Caco-2 (cell line): ENCODE measurements at regions not wholly inside any gene's neighbourhood (a gene's known extent, or its start where the extent isn't known, plus 50 kb on each side); places are given as distances from the start of the nearest gene placed in this dataset.
"Not testable (repeated sequence)": the region's sequence is repeated elsewhere in the genome, so short reads cannot be mapped to it uniquely, and the experiment has no call there.

Experiments used
- BruUV-seq: library from RNA; stranded (reverse); fragments of 400-500 nt; replicated peaks from 2 replicates; lab custom pipeline; 2021; lab: Mats Ljungman, UMichigan
- CTCF ChIA-PET: fragments of 300-600 bp; sonication (Branson Sonifier 250); formaldehyde crosslinking; loops from one replicate; lab custom pipeline; 2022; ENCODE audit warnings: antibody characterized with exemption; lab: Charles Lee
- POLR2A ChIA-PET: fragments of 300-600 bp; sonication (Branson Sonifier 250); formaldehyde crosslinking; loops from one replicate; lab custom pipeline; 2022; ENCODE audit warnings: antibody characterized with exemption; lab: Charles Lee
- DNase-seq, 2 experiments: peaks; one replicate each; pipeline versions ENCODE4 v3.0.0 to v3.0.0-alpha.2; 2020 to 2022
- H3K27me3 ChIP-seq: replicated peaks from 2 replicates; pipeline ENCODE4 v1.6.0; 2011; ENCODE audit warnings: low read length; ENCODE audit not compliant: control insufficient read depth, insufficient read depth
- H3K36me3 ChIP-seq: 2 replicates; pipeline ENCODE4 v1.5.1; 2011; ENCODE audit warnings: low read length; ENCODE audit not compliant: control insufficient read depth, insufficient read depth
- H3K4me1 ChIP-seq: fragments of 250-450 bp; sonication (Bioruptor Pico); 2 replicates; pipeline ENCODE4 v1.5.1; 2020; ENCODE audit warnings: mild to moderate bottlenecking
- H3K4me3 ChIP-seq: 2 replicates; pipeline ENCODE4 v1.5.1; 2011; ENCODE audit warnings: low read depth, mild to moderate bottlenecking, control low read depth, low read length
- H3K9me3 ChIP-seq: fragments of 250-450 bp; sonication (Bioruptor Pico); 2 replicates; pipeline ENCODE4 v1.5.1; 2020; ENCODE audit warnings: mild to moderate bottlenecking, moderate library complexity
- H3K27ac Mint-ChIP-seq: one replicate; pipeline ENCODE4 v1.8.0; 2022; ENCODE audit warnings: mixed read lengths; ENCODE audit not compliant: unreplicated experiment
- H3K27me3 Mint-ChIP-seq: one replicate; pipeline ENCODE4 v1.8.0; 2022; ENCODE audit warnings: mixed read lengths; ENCODE audit not compliant: insufficient read depth, unreplicated experiment
- H3K36me3 Mint-ChIP-seq: one replicate; pipeline ENCODE4 v1.8.0; 2022; ENCODE audit warnings: mild to moderate bottlenecking, mixed read lengths; ENCODE audit not compliant: insufficient read depth, unreplicated experiment
- H3K4me1 Mint-ChIP-seq: one replicate; pipeline ENCODE4 v1.8.0; 2022; ENCODE audit warnings: low read depth, mixed read lengths; ENCODE audit not compliant: unreplicated experiment
- H3K4me3 Mint-ChIP-seq: one replicate; pipeline ENCODE4 v1.8.0; 2022; ENCODE audit warnings: mild to moderate bottlenecking, moderate library complexity, mixed read lengths; ENCODE audit not compliant: unreplicated experiment
- H3K9me3 Mint-ChIP-seq: one replicate; pipeline ENCODE4 v1.8.0; 2022; ENCODE audit warnings: mixed read lengths; ENCODE audit not compliant: unreplicated experiment
- CTCF ChIP-seq, 2 experiments: fragments of 200-600 bp in 1 of 2; IDR thresholded peaks; 1 replicate in 1 of 2; 2 replicates in 1 of 2; pipeline versions ENCODE4 v1.5.1 to v1.8.0; 2011 to 2022; ENCODE audit warnings: antibody characterized with exemption in 1 of 2, control low read depth in 1 of 2, inconsistent platforms in 1 of 2, low read depth in 1 of 2, low read length in 1 of 2, mild to moderate bottlenecking in 1 of 2, moderate library complexity in 1 of 2; ENCODE audit not compliant: insufficient read depth in 1 of 2, severe bottlenecking in 1 of 2, unreplicated experiment in 1 of 2
- intact Hi-C: fragments of 100-400 bp; cut with micrococcal nuclease; formaldehyde crosslinking; loops from one replicate; pipeline ENCODE4 v1.10.0; 2022; ENCODE audit not compliant: unreplicated experiment

GRCh38 chr5:176748967-176749935 lies 61.1 kb upstream of the UNC5A start:
- H3K4me1 ChIP-seq = no peaks in the 10 kb centered on the region

GRCh38 chr5:176750144-176750543 lies 60.2 kb upstream of the UNC5A start:
- ChIA-PET CTCF (no interaction called here), POLR2A (no interaction called here)
- Mint-ChIP-seq H3K27ac (no peak overlapping the region), H3K27me3 (peaks cover 23% of the 10 kb centered on the region), H3K36me3 (no peaks in the 10 kb centered on the region), H3K9me3 (no peaks in the 10 kb centered on the region), H3K4me3 (no peak overlapping the region), H3K4me1 (no peaks in the 10 kb centered on the region)
- Histone ChIP-seq H3K4me3 (no peak overlapping the region), H3K4me1 (no peaks in the 10 kb centered on the region), H3K27me3 (no peaks in the 10 kb centered on the region), H3K36me3 (no peaks in the 10 kb centered on the region), H3K9me3 (no peaks in the 10 kb centered on the region)
- TF ChIP-seq CTCF (IDR thresholded peaks at IDR 0.05; ENCODE audit: insufficient read depth in 1 of 2, low read depth in 1 of 2, low read length in 1 of 2, severe bottlenecking in 1 of 2, unreplicated experiment in 1 of 2) = no peak
- no peak for DNase-seq
- intact Hi-C loops = no loop called here
- no TSS peak for BruUV-seq

More at GRCh38 chr5:176748967-176749935, 61.1 kb upstream of the UNC5A start:
- Histone ChIP-seq H3K9me3 (no peaks in the 10 kb centered on the region), H3K36me3 (no peaks in the 10 kb centered on the region), H3K27me3 (no peaks in the 10 kb centered on the region), H3K4me3 (no peak overlapping the region)
- CTCF ChIA-PET = no interaction called here
- TF ChIP-seq CTCF (IDR thresholded peaks at IDR 0.05; ENCODE audit: insufficient read depth in 1 of 2, low read depth in 1 of 2, low read length in 1 of 2, severe bottlenecking in 1 of 2, unreplicated experiment in 1 of 2) = no peak
- POLR2A ChIA-PET = no interaction called here
- H3K4me3 Mint-ChIP-seq = no peak overlapping the region
- H3K27ac Mint-ChIP-seq = no peak overlapping the region
- intact Hi-C loops = no loop called here
- no peaks in the 10 kb centered on the region for H3K9me3 Mint-ChIP-seq
- no peak for DNase-seq
- no peaks in the 10 kb centered on the region for H3K4me1 Mint-ChIP-seq
- BruUV-seq = no TSS peak
- peaks cover 23% of the 10 kb centered on the region for H3K27me3 Mint-ChIP-seq
- no peaks in the 10 kb centered on the region for H3K36me3 Mint-ChIP-seq

- intact Hi-C loops = no loop called here
- Histone ChIP-seq H3K9me3 (no peaks in the 10 kb centered on the region), H3K4me1 (no peaks in the 10 kb centered on the region), H3K27me3 (no peaks in the 10 kb centered on the region), H3K4me3 (no peak overlapping the region), H3K36me3 (no peaks in the 10 kb centered on the region)
- no peaks in the 10 kb centered on the region for H3K9me3 Mint-ChIP-seq
- no peaks in the 10 kb centered on the region for H3K4me1 Mint-ChIP-seq
- H3K36me3 Mint-ChIP-seq = no peaks in the 10 kb centered on the region
- DNase-seq = no peak
- ChIA-PET CTCF (no interaction called here), POLR2A (no interaction called here)
- H3K27me3 Mint-ChIP-seq = peaks cover 17% of the 10 kb centered on the region
- no peak overlapping the region for H3K27ac Mint-ChIP-seq
- H3K4me3 Mint-ChIP-seq = no peak overlapping the region
- no peak for TF ChIP-seq CTCF (IDR thresholded peaks at IDR 0.05; ENCODE audit: insufficient read depth in 1 of 2, low read depth in 1 of 2, low read length in 1 of 2, severe bottlenecking in 1 of 2, unreplicated experiment in 1 of 2)
- no TSS peak for BruUV-seq
Measured at GRCh38 chr5:176754376-176754973, 55.9 kb upstream of the UNC5A start.

GRCh38 chr5:176755593-176755992 lies 54.8 kb upstream of the UNC5A start:
- peaks cover 17% of the 10 kb centered on the region for H3K27me3 Mint-ChIP-seq
- H3K4me3 Mint-ChIP-seq, DNase-seq, H3K9me3 Mint-ChIP-seq, H3K36me3 Mint-ChIP-seq, H3K4me3 ChIP-seq, H3K27ac Mint-ChIP-seq, H3K27me3 ChIP-seq, H3K4me1 Mint-ChIP-seq, H3K36me3 ChIP-seq, H3K9me3 ChIP-seq, POLR2A ChIA-PET, intact Hi-C loops, BruUV-seq, H3K4me1 ChIP-seq: not testable (repeated sequence)
- CTCF ChIA-PET = interaction anchor here (0.6 kb wide), 1 partner anchor 739 kb away, joined by 3 read pairs; no protein-coding TSS in a partner anchor
